ENCODE measurements at regions not wholly inside any gene's neighbourhood (a gene's known extent, or its start where the extent isn't known, plus 50 kb on each side); places are given as distances from the start of the nearest gene placed in this dataset.

DNA sequence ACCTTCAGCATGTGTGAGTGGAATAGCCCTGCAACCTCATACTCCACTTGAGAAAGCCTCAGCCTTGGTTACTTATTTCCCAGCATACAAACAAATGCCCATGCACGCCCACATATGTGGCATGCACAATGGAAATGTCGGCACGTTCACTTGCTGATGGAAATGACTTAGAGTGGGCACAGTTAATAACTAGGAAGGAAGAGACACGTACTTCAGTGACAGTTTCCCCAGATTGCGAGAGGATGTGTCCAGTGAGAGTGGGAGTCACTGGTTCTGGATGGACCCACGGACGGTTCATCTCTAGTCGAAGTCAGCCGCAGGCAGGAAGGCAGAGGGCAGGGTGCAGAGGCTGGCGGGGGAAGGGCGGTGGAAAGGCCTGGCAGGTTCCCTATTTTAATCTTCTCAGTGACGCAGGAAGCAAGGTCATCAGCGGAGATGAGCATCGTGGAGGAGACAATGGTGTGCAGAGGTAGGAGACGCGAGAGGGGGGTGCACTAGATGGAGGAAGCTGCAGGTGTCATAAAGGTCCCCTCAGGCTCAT, 350.7 kb upstream of the MYT1L start:
- Histone ChIP-seq H3K36me3 (ENCODE audit: control insufficient read depth, insufficient read depth, low read length) (no peaks in the 10 kb centered on the region), H3K27me3 (ENCODE audit: control insufficient read depth, insufficient read depth, low read length) (no peaks in the 10 kb centered on the region), H3K4me3 (ENCODE audit: low read depth, low read length) (no peak overlapping the region)
- TF ChIP-seq, protein P1, sequence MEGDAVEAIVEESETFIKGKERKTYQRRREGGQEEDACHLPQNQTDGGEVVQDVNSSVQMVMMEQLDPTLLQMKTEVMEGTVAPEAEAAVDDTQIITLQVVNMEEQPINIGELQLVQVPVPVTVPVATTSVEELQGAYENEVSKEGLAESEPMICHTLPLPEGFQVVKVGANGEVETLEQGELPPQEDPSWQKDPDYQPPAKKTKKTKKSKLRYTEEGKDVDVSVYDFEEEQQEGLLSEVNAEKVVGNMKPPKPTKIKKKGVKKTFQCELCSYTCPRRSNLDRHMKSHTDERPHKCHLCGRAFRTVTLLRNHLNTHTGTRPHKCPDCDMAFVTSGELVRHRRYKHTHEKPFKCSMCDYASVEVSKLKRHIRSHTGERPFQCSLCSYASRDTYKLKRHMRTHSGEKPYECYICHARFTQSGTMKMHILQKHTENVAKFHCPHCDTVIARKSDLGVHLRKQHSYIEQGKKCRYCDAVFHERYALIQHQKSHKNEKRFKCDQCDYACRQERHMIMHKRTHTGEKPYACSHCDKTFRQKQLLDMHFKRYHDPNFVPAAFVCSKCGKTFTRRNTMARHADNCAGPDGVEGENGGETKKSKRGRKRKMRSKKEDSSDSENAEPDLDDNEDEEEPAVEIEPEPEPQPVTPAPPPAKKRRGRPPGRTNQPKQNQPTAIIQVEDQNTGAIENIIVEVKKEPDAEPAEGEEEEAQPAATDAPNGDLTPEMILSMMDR (IDR thresholded peaks at IDR 0.05; ENCODE audit: insufficient read depth, low read length, poor library complexity, severe bottlenecking) = no peak
- no peak for DNase-seq (ENCODE audit: low read depth)

GRCh38 chr2:2681085-2681484, 350.0 kb upstream of the MYT1L start:
- H3K27me3 ChIP-seq (ENCODE audit: control insufficient read depth, insufficient read depth, low read length) = no peaks in the 10 kb centered on the region
- no peak for DNase-seq (ENCODE audit: low read depth)

DNA sequence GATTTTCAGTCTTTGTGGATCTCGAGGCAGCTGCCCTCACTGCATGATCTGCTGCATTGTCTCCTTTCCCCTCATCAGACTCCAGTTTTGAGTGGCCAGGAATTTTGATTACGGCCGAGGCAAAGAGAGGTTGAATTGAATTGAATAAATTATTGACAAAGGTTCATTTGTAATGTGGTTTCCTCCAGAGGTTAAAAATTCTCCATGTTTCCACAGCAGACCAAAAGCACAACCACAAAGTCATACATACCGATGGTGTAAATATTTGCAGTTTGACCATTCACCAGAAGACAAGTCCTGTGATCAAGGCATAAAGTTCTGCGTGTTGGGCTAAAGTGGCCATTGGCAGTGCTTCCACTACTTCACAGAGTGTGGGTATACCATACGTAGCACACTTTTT, 343.8 kb upstream of the MYT1L start:
- peak; percentile 43 for DNase-seq (ENCODE audit: low read depth)
- Histone ChIP-seq H3K27me3 (ENCODE audit: control insufficient read depth, insufficient read depth, low read length) (no peaks in the 10 kb centered on the region), H3K36me3 (ENCODE audit: control insufficient read depth, insufficient read depth, low read length) (no peaks in the 10 kb centered on the region), H3K4me3 (ENCODE audit: low read depth, low read length) (no peak overlapping the region)
- TF ChIP-seq, protein P1 (IDR thresholded peaks at IDR 0.05; ENCODE audit: insufficient read depth, low read length, poor library complexity, severe bottlenecking) = no peak

More at GRCh38 chr2:2681085-2681484, 350.0 kb upstream of the MYT1L start:
- no peaks in the 10 kb centered on the region for H3K36me3 ChIP-seq (ENCODE audit: control insufficient read depth, insufficient read depth, low read length)
- TF ChIP-seq, protein P1 (IDR thresholded peaks at IDR 0.05; ENCODE audit: insufficient read depth, low read length, poor library complexity, severe bottlenecking) = no peak
- H3K4me3 ChIP-seq (ENCODE audit: low read depth, low read length) = no peak overlapping the region

- no peak for DNase-seq (ENCODE audit: low read depth)
- H3K36me3 ChIP-seq (ENCODE audit: control insufficient read depth, insufficient read depth, low read length) = no peaks in the 10 kb centered on the region
- no peak overlapping the region for H3K4me3 ChIP-seq (ENCODE audit: low read depth, low read length)
- H3K27me3 ChIP-seq (ENCODE audit: control insufficient read depth, insufficient read depth, low read length) = no peaks in the 10 kb centered on the region
- TF ChIP-seq, protein P1 (IDR thresholded peaks at IDR 0.05; ENCODE audit: insufficient read depth, low read length, poor library complexity, severe bottlenecking) = no peak
Measured at GRCh38 chr2:2673406-2673805, 342.3 kb upstream of the MYT1L start.

DNA sequence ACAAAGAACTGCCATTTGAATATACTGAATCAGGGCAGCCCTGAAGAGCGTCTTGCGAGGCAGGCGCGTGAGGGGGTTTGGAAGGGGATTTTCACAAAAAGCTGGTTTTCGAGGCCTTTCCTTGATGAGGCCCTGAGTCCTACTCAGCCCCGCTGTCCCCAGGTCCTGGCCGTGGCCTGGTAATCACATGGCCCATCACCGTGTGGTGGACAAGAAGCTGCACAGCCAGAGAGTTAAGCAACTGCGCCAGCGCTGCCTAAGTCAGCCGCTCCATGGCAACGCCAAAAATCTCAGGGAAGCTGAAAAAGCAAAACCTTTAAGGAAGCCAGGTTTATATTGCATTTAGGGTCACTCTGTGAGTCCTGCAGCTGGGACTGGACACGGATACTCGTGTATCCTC, 341.2 kb upstream of the MYT1L start:
- DNase-seq (ENCODE audit: low read depth) = no peak
- Histone ChIP-seq H3K27me3 (ENCODE audit: control insufficient read depth, insufficient read depth, low read length) (no peaks in the 10 kb centered on the region), H3K4me3 (ENCODE audit: low read depth, low read length) (no peak overlapping the region), H3K36me3 (ENCODE audit: control insufficient read depth, insufficient read depth, low read length) (no peaks in the 10 kb centered on the region)
- TF ChIP-seq, protein P1 (IDR thresholded peaks at IDR 0.05; ENCODE audit: insufficient read depth, low read length, poor library complexity, severe bottlenecking) = no peak

GRCh38 chr2:2671826-2672225, 340.8 kb upstream of the MYT1L start:
- no peak for DNase-seq (ENCODE audit: low read depth)
- no peaks in the 10 kb centered on the region for H3K27me3 ChIP-seq (ENCODE audit: control insufficient read depth, insufficient read depth, low read length)
- no peaks in the 10 kb centered on the region for H3K36me3 ChIP-seq (ENCODE audit: control insufficient read depth, insufficient read depth, low read length)
- TF ChIP-seq, protein P1 (IDR thresholded peaks at IDR 0.05; ENCODE audit: insufficient read depth, low read length, poor library complexity, severe bottlenecking) = no peak
- H3K4me3 ChIP-seq (ENCODE audit: low read depth, low read length) = no peak overlapping the region

Measured in kidney epithelial cell (primary cell).